Pancreas (tissue), 10 donors: ENCODE measurements at regions not wholly inside any gene's neighbourhood (a gene's known extent, or its start where the extent isn't known, plus 50 kb on each side); places are given as distances from the start of the nearest gene placed in this dataset.

Experiments used
- ATAC-seq, 4 donors: fragments of 200-7000 bp; cut with Tn5 transposase; one replicate each; pipeline versions ENCODE4 v1.8.0 to v1.9.1; 2020; ENCODE audit warnings: mild to moderate bottlenecking in 4 of 4, moderate library complexity in 4 of 4
- DNase-seq, 6 donors: peaks; one replicate each; pipeline ENCODE4 v3.0.0-alpha.2; 2020
- FAIRE-seq: peaks from 2 replicates; lab custom pipeline; 2012; peaks lifted over from hg19 to GRCh38; lab: Jason Lieb, UNC
- H3K27ac ChIP-seq, 4 donors: fragments of 200-600 bp; sonication (generic); 1 replicate in 3 of 4; 2 replicates in 1 of 4; pipeline versions ENCODE4 v1.5.0 to v1.8.0; 2020
- H3K27me3 ChIP-seq, 4 donors: fragments of 200-600 bp; one replicate each; pipeline ENCODE4 v1.8.0; 2021
- H3K36me3 ChIP-seq, 3 donors: fragments of 200-600 bp; sonication (generic) in 1 of 3; one replicate each; pipeline versions ENCODE4 v1.5.0 to v1.8.0; 2020 to 2021
- H3K4me1 ChIP-seq, 3 donors: fragments of 200-600 bp; one replicate each; pipeline ENCODE4 v1.8.0; 2021
- H3K4me3 ChIP-seq, 4 donors: fragments of 200-600 bp; sonication (generic) in 2 of 4; one replicate each; pipeline versions ENCODE4 v1.5.0 to v1.8.0; 2020 to 2021
- H3K9me3 ChIP-seq, 4 donors: fragments of 200-600 bp; one replicate each; pipeline ENCODE4 v1.8.0; 2021
- CTCF ChIP-seq, 4 donors: fragments of 200-600 bp; sonication (generic) in 3 of 4; IDR thresholded peaks; one replicate each; pipeline versions ENCODE4 v1.5.0 to v1.8.0; 2021; ENCODE audit warnings: antibody characterized with exemption in 4 of 4
- WGBS, 2 donors: extraction: QIAGEN DNeasy Blood & Tissue Kit; methylation state at CpG; one replicate each; pipeline ENCODE4 v1.1.7; 2013; 5-methylcytosine and 5-hydroxymethylcytosine counted together
- intact Hi-C, 3 donors: fragments of 100-400 bp; cut with DNase I; formaldehyde crosslinking; loops; one replicate each; pipeline versions ENCODE4 v1.11.1 to v1.14.2; 2022
- donor health status: healthy with polysubstance abuse.
- donor health status: DM: no; HTN: no; CAD: no; lungs with moderate emphysema.
- donor health status: DM: no; HTN: no; CAD: no.
- donor health status: control.
- donor health status: control.
- donor health status: Bipolar disorder and iron deficiency.
- donor health status: DM: yes; HTN: yes; CAD: no.
- donor health status: DM: no; HTN: no; CAD: no.
- donor health status: DM: no; HTN: no; CAD: no.
- donor health status: DM: yes; HTN: yes; CAD: no.

GRCh38 chr16:87218281-87219055 is 98.7 kb downstream of the C16orf95 start:
- no peak overlapping the region for H3K27ac ChIP-seq
- no peak for TF ChIP-seq CTCF (IDR thresholded peaks at IDR 0.05)
- DNase-seq: peak in 1 of 6 donors; percentile 75
- no peaks in the 10 kb centered on the region for H3K4me1 ChIP-seq
- no peak for ATAC-seq
- H3K9me3 ChIP-seq: no peaks in the 10 kb centered on the region
- H3K4me3 ChIP-seq: no peak overlapping the region
- intact Hi-C loops: no loop called here
- 81 to 90% methylated on average over 26 to 36 of the region's 36 CpGs for WGBS, 2 donors
- FAIRE-seq: no peak
- H3K27me3 ChIP-seq: no peaks in the 10 kb centered on the region
- no peaks in the 10 kb centered on the region for H3K36me3 ChIP-seq

DNA sequence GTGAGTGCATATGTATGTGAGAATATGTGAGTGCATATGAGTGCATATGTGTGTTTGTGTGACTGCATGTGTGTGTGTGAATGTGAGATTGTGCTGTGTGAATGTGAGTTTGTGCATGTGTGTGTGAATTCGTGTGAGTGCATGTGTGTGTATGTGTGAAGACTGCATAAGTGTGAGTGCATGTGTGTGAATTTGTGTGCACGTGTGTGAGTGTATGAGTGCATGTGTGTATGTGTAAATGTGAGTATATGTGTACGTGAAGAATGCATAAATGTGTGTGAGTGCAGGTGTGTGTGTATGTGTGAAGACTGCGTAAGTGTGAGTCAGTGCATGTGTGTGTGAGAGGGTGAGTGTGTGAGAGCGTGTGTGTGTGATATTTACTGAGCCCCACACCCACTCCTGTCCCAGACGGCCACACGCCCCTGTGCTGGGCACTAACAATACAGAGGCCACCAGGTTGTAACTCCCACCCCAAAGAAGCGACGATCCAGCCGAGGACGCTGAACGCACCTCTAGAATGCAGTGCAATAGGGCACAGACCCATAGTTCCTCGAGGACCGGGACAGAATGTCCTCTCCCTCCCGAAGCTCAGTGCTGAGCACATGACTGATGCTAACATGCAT is 97.8 kb downstream of the C16orf95 start:
- TF ChIP-seq CTCF (IDR thresholded peaks at IDR 0.05): no peak
- no peak overlapping the region for H3K27ac ChIP-seq
- DNase-seq (no peak), ATAC-seq (no peak), FAIRE-seq (no peak)
- no peak overlapping the region for H3K4me3 ChIP-seq
- H3K36me3 ChIP-seq: no peaks in the 10 kb centered on the region
- H3K9me3 ChIP-seq: no peaks in the 10 kb centered on the region
- WGBS, 2 donors: 90 to 91% methylated on average over 15 of the region's 15 CpGs
- intact Hi-C loops: no loop called here
- no peaks in the 10 kb centered on the region for H3K27me3 ChIP-seq
- no peaks in the 10 kb centered on the region for H3K4me1 ChIP-seq

GRCh38 chr16:87221633-87222032 is 95.6 kb downstream of the C16orf95 start:
- 72 to 93% methylated on average over 3 of the region's 3 CpGs for WGBS, 2 donors
- no peaks in the 10 kb centered on the region for H3K36me3 ChIP-seq
- no peak for ATAC-seq
- H3K27ac ChIP-seq: no peak overlapping the region
- FAIRE-seq: no peak
- H3K4me3 ChIP-seq: no peak overlapping the region
- H3K9me3 ChIP-seq: no peaks in the 10 kb centered on the region
- no peaks in the 10 kb centered on the region for H3K27me3 ChIP-seq
- no peak for DNase-seq
- intact Hi-C loops: no loop called here
- TF ChIP-seq CTCF (IDR thresholded peaks at IDR 0.05): no peak
- H3K4me1 ChIP-seq: no peaks in the 10 kb centered on the region

- DNase-seq (no peak), ATAC-seq (no peak), FAIRE-seq (no peak)
- intact Hi-C loops: no loop called here
- H3K27ac ChIP-seq: no peak overlapping the region
- no peaks in the 10 kb centered on the region for H3K9me3 ChIP-seq
- no peak overlapping the region for H3K4me3 ChIP-seq
- whole genome bisulfite sequencing, 2 donors: 90 to 100% methylated on average over 1 of the region's 1 CpG
- H3K36me3 ChIP-seq: no peaks in the 10 kb centered on the region
- no peaks in the 10 kb centered on the region for H3K4me1 ChIP-seq
- no peaks in the 10 kb centered on the region for H3K27me3 ChIP-seq
- no peak for TF ChIP-seq CTCF (IDR thresholded peaks at IDR 0.05)
Observed at GRCh38 chr16:87222335-87222734, 94.9 kb downstream of the C16orf95 start.
